GM12878 (cell line): ENCODE measurements at regions not wholly inside any gene's neighbourhood (a gene's known extent, or its start where the extent isn't known, plus 50 kb on each side); places are given as distances from the start of the nearest gene placed in this dataset.
A peak's percentile ranks its signal among the peaks of the same experiment; 100 is the strongest.
"Not testable (repeated sequence)": the region's sequence is repeated elsewhere in the genome, so short reads cannot be mapped to it uniquely, and the experiment has no call there.

Experiments
- ATAC-seq: fragments of 200-7000 bp; cut with Tn5 transposase; 3 replicates; pipeline ENCODE4 v1.9.1; 2020; ENCODE audit warnings: mild to moderate bottlenecking, moderate library complexity
- BruUV-seq: library from RNA; stranded (reverse); fragments of 400-500 nt; replicated peaks from 2 replicates; lab custom pipeline; 2021; lab: Mats Ljungman, UMichigan
- CTCF ChIA-PET: fragments of 300-600 bp; sonication (Branson Sonifier 250); formaldehyde crosslinking; extraction: SDS; loops from one replicate; lab custom pipeline; 2021; ENCODE audit warnings: inconsistent platforms; lab: Yijun Ruan, JAX
- POLR2A ChIA-PET: fragments of 350-600 bp; formaldehyde crosslinking; extraction: SDS; loops from one replicate; lab custom pipeline; 2021; ENCODE audit warnings: inconsistent platforms; lab: Charles Lee
- RAD21 ChIA-PET: fragments of 300-600 bp; sonication (Branson Sonifier 250); formaldehyde crosslinking; loops from one replicate; lab custom pipeline; 2023; ENCODE audit warnings: antibody characterized with exemption; ENCODE audit not compliant: unreplicated experiment; lab: Charles Lee
- SMC1A ChIA-PET: fragments of 300-600 bp; sonication (Branson Sonifier 250); formaldehyde crosslinking; loops from one replicate; lab custom pipeline; 2023; ENCODE audit not compliant: unreplicated experiment, uncharacterized antibody; lab: Charles Lee
- DNase-seq: peaks from one replicate; pipeline ENCODE4 v3.0.0-alpha.2; 2011; ENCODE audit warnings: low read depth, low spot score
- FAIRE-seq: peaks from 3 replicates; lab custom pipeline; 2011; peaks lifted over from hg19 to GRCh38; lab: Jason Lieb, UNC
- H2AFZ ChIP-seq: 2 replicates; pipeline ENCODE4 v1.6.0; 2011; ENCODE audit warnings: low read depth, low read length, control low read depth; ENCODE audit not compliant: control insufficient read depth
- H3K27ac ChIP-seq: 2 replicates; pipeline ENCODE4 v1.5.1; 2011; ENCODE audit warnings: control low read depth; ENCODE audit not compliant: control insufficient read depth, insufficient read depth
- H3K27me3 ChIP-seq, 2 experiments: replicated peaks in 1 of 2; 2 replicates each; pipeline versions ENCODE4 v1.6.0 to v1.6.1; 2011; ENCODE audit warnings: low read length in 1 of 2; ENCODE audit not compliant: control insufficient read depth in 2 of 2, insufficient read depth in 2 of 2
- H3K36me3 ChIP-seq, 2 experiments: 2 replicates each; pipeline ENCODE4 v1.5.1; 2011; ENCODE audit warnings: low read length in 1 of 2; ENCODE audit not compliant: control insufficient read depth in 2 of 2, insufficient read depth in 2 of 2
- H3K4me1 ChIP-seq: 2 replicates; pipeline ENCODE4 v1.6.1; 2011; ENCODE audit warnings: mild to moderate bottlenecking, low read length, moderate library complexity, mixed read lengths; ENCODE audit not compliant: control insufficient read depth, insufficient read depth
- H3K4me2 ChIP-seq: 2 replicates; pipeline ENCODE4 v1.6.0; 2011; ENCODE audit warnings: control low read depth; ENCODE audit not compliant: control insufficient read depth, insufficient read depth
- H3K4me3 ChIP-seq: fragments of 200-600 bp; sonication (generic); 2 replicates; pipeline ENCODE4 v1.5.1; 2016
- H3K79me2 ChIP-seq: 2 replicates; pipeline ENCODE4 v1.6.0; 2011; ENCODE audit warnings: low read length; ENCODE audit not compliant: control insufficient read depth, insufficient read depth
- H3K9ac ChIP-seq: 2 replicates; pipeline ENCODE4 v1.8.0; 2011; ENCODE audit warnings: low read length, control low read depth, mixed read lengths; ENCODE audit not compliant: control insufficient read depth, insufficient read depth
- H3K9me3 ChIP-seq: replicated peaks from 3 replicates; pipeline ENCODE4 v1.5.1; 2011; ENCODE audit warnings: mild to moderate bottlenecking, low read length; ENCODE audit not compliant: control insufficient read depth, insufficient read depth
- H4K20me1 ChIP-seq: 2 replicates; pipeline ENCODE4 v1.6.0; 2011; ENCODE audit not compliant: control insufficient read depth, insufficient read depth
- GATAD2B ChIP-seq: fragments of 450-650 bp; conservative IDR thresholded peaks from 2 replicates; pipeline ENCODE4 v1.6.1; 2017; ENCODE audit warnings: low read depth, mild to moderate bottlenecking, moderate library complexity
- IKZF2 ChIP-seq, 2 experiments: fragments of 450-650 bp; IDR thresholded peaks; 2 replicates each; pipeline ENCODE4 v1.6.1; 2017; ENCODE audit warnings: mild to moderate bottlenecking in 2 of 2, moderate library complexity in 2 of 2
- MEF2B ChIP-seq: fragments of 450-650 bp; IDR thresholded peaks from 2 replicates; pipeline ENCODE4 v1.6.1; 2018; ENCODE audit warnings: mild to moderate bottlenecking, moderate library complexity; ENCODE audit not compliant: partially characterized antibody, poor library complexity, severe bottlenecking
- MTA2 ChIP-seq: fragments of 450-650 bp; IDR thresholded peaks from 2 replicates; pipeline ENCODE4 v1.6.1; 2016; ENCODE audit warnings: low read depth, mild to moderate bottlenecking, moderate library complexity
- POLR2AphosphoS5 ChIP-seq: IDR thresholded peaks from 2 replicates; pipeline ENCODE4 v1.6.1; 2011; ENCODE audit warnings: mild to moderate bottlenecking, low read length, inconsistent platforms
- RAD51 ChIP-seq: fragments of 450-650 bp; IDR thresholded peaks from 2 replicates; pipeline ENCODE4 v1.6.1; 2016; ENCODE audit warnings: moderate library complexity, mild to moderate bottlenecking, inconsistent platforms
- ZNF687 ChIP-seq: fragments of 450-650 bp; IDR thresholded peaks from 2 replicates; pipeline ENCODE4 v1.6.1; 2017; ENCODE audit warnings: mild to moderate bottlenecking, moderate library complexity
- WGBS: methylation state at CpG from one replicate; pipeline ENCODE4 v1.1.6; 2016; ENCODE audit warnings: low lambda C conversion rate; ENCODE audit not compliant: insufficient replicate concordance, insufficient coverage; ENCODE audit errors: missing lambda C conversion rate; 5-methylcytosine and 5-hydroxymethylcytosine counted together
- in situ Hi-C: fragments of 300-500 bp; cut with MboI; formaldehyde crosslinking; loops from 9 replicates; pipeline ENCODE4 v1.14.3; 2018; ENCODE audit warnings: mixed read lengths
- intact Hi-C: fragments of 100-400 bp; cut with micrococcal nuclease; formaldehyde crosslinking; loops from one replicate; pipeline ENCODE4 v1.14.2; 2022; ENCODE audit not compliant: unreplicated experiment

- Histone ChIP-seq H3K9ac (peak overlapping the region; percentile 8; the same call in 1 of the 2 replicates), H3K27ac (peak overlapping the region; percentile 63), H3K4me3 (peak overlapping the region; percentile 44; the same call in 1 of the 2 replicates)
- peak; percentile 21 for DNase-seq
- peak; percentile 42; the same call in 1 of the 2 replicates for TF ChIP-seq GATAD2B
- TF ChIP-seq MEF2B, result peak; percentile 98
- 0 out of 2 replicates have a peak, but pooled peaks have one; percentile 23 for TF ChIP-seq MTA2
- peak in 1 of 2 experiments; percentile 48; a peak in 1 of 4 replicates for TF ChIP-seq IKZF2 (IDR thresholded peaks at IDR 0.05)
- TF ChIP-seq RAD51, result 0 out of 2 replicates have a peak, but pooled peaks have one; percentile 39
- 0 out of 2 replicates have a peak, but pooled peaks have one; percentile 32 for TF ChIP-seq POLR2AphosphoS5
- TF ChIP-seq ZNF687, result peak; percentile 14; the same call in 1 of the 2 replicates
- H4K20me1 ChIP-seq, BruUV-seq, H3K4me2 ChIP-seq, H3K36me3 ChIP-seq, H2AFZ ChIP-seq, H3K79me2 ChIP-seq, H3K9me3 ChIP-seq, in situ Hi-C loops, H3K4me1 ChIP-seq, FAIRE-seq, H3K27me3 ChIP-seq: not testable (repeated sequence)
- SMC1A ChIA-PET, result interaction anchor here (0.6 to 1.3 kb wide), 3 partner anchors 10 to 50 kb away, joined by 3 to 4 read pairs (median 3); no protein-coding TSS in a partner anchor
- CTCF ChIA-PET, result interaction anchor here (1.5 kb wide), 1 partner anchor 54 kb away, joined by 6 read pairs; no protein-coding TSS in a partner anchor
- intact Hi-C loops, result loop anchor here (2.0 kb wide), 1 partner anchor 55 kb away; no protein-coding TSS in a partner anchor
- peak; percentile 58 for ATAC-seq
- POLR2A ChIA-PET, result interaction anchor here (2.2 kb wide), 1 partner anchor 11 kb away, joined by 4 read pairs; no protein-coding TSS in a partner anchor
- 41% methylated on average over 11 of the region's 11 CpGs for WGBS
- RAD21 ChIA-PET, result interaction anchor here (1.3 kb wide), 1 partner anchor 53 kb away, joined by 4 read pairs; no protein-coding TSS in a partner anchor
Measured at GRCh38 chr10:108599317-108599716, 1324.0 kb downstream of the XPNPEP1 start.
